Karpas-422 (cell line): ENCODE measurements at regions not wholly inside any gene's neighbourhood (a gene's known extent, or its start where the extent isn't known, plus 50 kb on each side); places are given as distances from the start of the nearest gene placed in this dataset.
"Not testable (repeated sequence)": the region's sequence is repeated elsewhere in the genome, so short reads cannot be mapped to it uniquely, and the experiment has no call there.

Source experiments
- DNase-seq: peaks from one replicate; pipeline ENCODE4 v3.0.0-alpha.2; 2015
- H2AFZ ChIP-seq: fragments of 200-600 bp; sonication (generic); 2 replicates; pipeline ENCODE4 v1.6.1; 2014; ENCODE audit warnings: antibody characterized with exemption, low read length, mixed read lengths
- H3K27ac ChIP-seq: fragments of 200-600 bp; sonication (generic); 2 replicates; pipeline ENCODE4 v1.5.1; 2014; ENCODE audit warnings: mild to moderate bottlenecking, low read length, moderate library complexity
- H3K27me3 ChIP-seq: fragments of 200-600 bp; sonication (generic); 2 replicates; pipeline ENCODE4 v1.6.1; 2014; ENCODE audit warnings: low read length, mixed read lengths
- H3K36me3 ChIP-seq: fragments of 200-600 bp; sonication (generic); 2 replicates; pipeline ENCODE4 v1.6.1; 2014; ENCODE audit warnings: low read length, mixed read lengths; ENCODE audit not compliant: insufficient read depth
- H3K4me1 ChIP-seq: fragments of 200-600 bp; sonication (generic); 2 replicates; pipeline ENCODE4 v1.6.1; 2014; ENCODE audit warnings: mild to moderate bottlenecking, low read length, mixed read lengths
- H3K4me2 ChIP-seq: fragments of 200-600 bp; sonication (generic); 2 replicates; pipeline ENCODE4 v1.6.1; 2014; ENCODE audit warnings: low read length, low read depth, mild to moderate bottlenecking; ENCODE audit not compliant: poor library complexity, severe bottlenecking
- H3K4me3 ChIP-seq: fragments of 200-600 bp; sonication (generic); 2 replicates; pipeline ENCODE4 v1.5.1; 2014; ENCODE audit warnings: mild to moderate bottlenecking, antibody characterized with exemption, low read length, mixed read lengths
- H3K79me2 ChIP-seq: fragments of 200-600 bp; sonication (generic); 2 replicates; pipeline ENCODE4 v1.6.1; 2014; ENCODE audit warnings: mild to moderate bottlenecking, low read length, mixed read lengths
- H3K9ac ChIP-seq: fragments of 200-600 bp; sonication (generic); 2 replicates; pipeline ENCODE4 v1.6.0; 2014; ENCODE audit warnings: low read length
- H3K9me2 ChIP-seq: fragments of 200-600 bp; sonication (generic), shearing (Covaris generic); replicated peaks from 2 replicates; pipeline ENCODE4 v1.6.0; 2014; ENCODE audit warnings: mild to moderate bottlenecking, low read length, moderate library complexity; ENCODE audit not compliant: insufficient read depth
- H3K9me3 ChIP-seq: fragments of 300-700, 200-600 bp; sonication (generic); 2 replicates; pipeline ENCODE4 v1.6.1; 2014; ENCODE audit warnings: low read length, mixed read lengths
- H4K20me1 ChIP-seq: fragments of 200-600 bp; sonication (generic); 2 replicates; pipeline ENCODE4 v1.6.1; 2014; ENCODE audit warnings: mild to moderate bottlenecking, antibody characterized with exemption, low read length, low read depth; ENCODE audit not compliant: insufficient read depth

GRCh38 chr2:147149575-147150240 lies 695.1 kb upstream of the ACVR2A start:
- DNase-seq: no peak
- no peaks in the 10 kb centered on the region for H4K20me1 ChIP-seq
- H3K4me3 ChIP-seq: no peak overlapping the region
- no peaks in the 10 kb centered on the region for H3K79me2 ChIP-seq
- H3K4me2 ChIP-seq: no peak overlapping the region
- no peak overlapping the region for H3K27ac ChIP-seq
- no peaks in the 10 kb centered on the region for H3K36me3 ChIP-seq
- H2AFZ ChIP-seq: no peak overlapping the region
- H3K9ac ChIP-seq: no peak overlapping the region
- H3K9me3 ChIP-seq: peaks cover 3% of the 10 kb centered on the region
- no peaks in the 10 kb centered on the region for H3K27me3 ChIP-seq
- no peaks in the 10 kb centered on the region for H3K4me1 ChIP-seq
- no peaks in the 10 kb centered on the region for H3K9me2 ChIP-seq

- H3K4me3 ChIP-seq: no peak overlapping the region
- no peak for DNase-seq
- H3K9me3 ChIP-seq: peaks cover 3% of the 10 kb centered on the region
- no peak overlapping the region for H3K27ac ChIP-seq
- no peaks in the 10 kb centered on the region for H4K20me1 ChIP-seq
- no peaks in the 10 kb centered on the region for H3K36me3 ChIP-seq
- no peak overlapping the region for H2AFZ ChIP-seq
- H3K4me1 ChIP-seq: no peaks in the 10 kb centered on the region
- no peak overlapping the region for H3K4me2 ChIP-seq
- H3K9me2 ChIP-seq: no peaks in the 10 kb centered on the region
- no peaks in the 10 kb centered on the region for H3K27me3 ChIP-seq
- H3K79me2 ChIP-seq: no peaks in the 10 kb centered on the region
- H3K9ac ChIP-seq: no peak overlapping the region
Observed at GRCh38 chr2:147147802-147148201, 697.0 kb upstream of the ACVR2A start.

GRCh38 chr2:147141930-147142329 lies 702.9 kb upstream of the ACVR2A start:
- H3K4me2 ChIP-seq: no peak overlapping the region
- no peak overlapping the region for H3K27ac ChIP-seq
- no peaks in the 10 kb centered on the region for H3K36me3 ChIP-seq
- no peaks in the 10 kb centered on the region for H3K27me3 ChIP-seq
- no peaks in the 10 kb centered on the region for H4K20me1 ChIP-seq
- no peaks in the 10 kb centered on the region for H3K4me1 ChIP-seq
- DNase-seq: no peak
- no peak overlapping the region for H3K9ac ChIP-seq
- no peak overlapping the region for H3K4me3 ChIP-seq
- H3K79me2 ChIP-seq: no peaks in the 10 kb centered on the region
- no peaks in the 10 kb centered on the region for H3K9me2 ChIP-seq
- H2AFZ ChIP-seq: no peak overlapping the region
- H3K9me3 ChIP-seq: no peaks in the 10 kb centered on the region

GRCh38 chr2:147139732-147140131 lies 705.1 kb upstream of the ACVR2A start:
- H3K4me3 ChIP-seq, DNase-seq, H3K27me3 ChIP-seq, H3K9me2 ChIP-seq, H3K4me2 ChIP-seq, H3K36me3 ChIP-seq, H3K79me2 ChIP-seq, H2AFZ ChIP-seq, H3K9me3 ChIP-seq, H3K4me1 ChIP-seq, H3K9ac ChIP-seq, H3K27ac ChIP-seq, H4K20me1 ChIP-seq: not testable (repeated sequence)

GRCh38 chr2:147137711-147138110 lies 707.1 kb upstream of the ACVR2A start:
- no peaks in the 10 kb centered on the region for H3K9me3 ChIP-seq
- no peaks in the 10 kb centered on the region for H3K36me3 ChIP-seq
- H3K27me3 ChIP-seq: no peaks in the 10 kb centered on the region
- H4K20me1 ChIP-seq: no peaks in the 10 kb centered on the region
- no peaks in the 10 kb centered on the region for H3K79me2 ChIP-seq
- H3K9ac ChIP-seq: no peak overlapping the region
- no peak for DNase-seq
- H3K4me2 ChIP-seq: no peak overlapping the region
- no peak overlapping the region for H2AFZ ChIP-seq
- H3K9me2 ChIP-seq: no peaks in the 10 kb centered on the region
- no peak overlapping the region for H3K27ac ChIP-seq
- no peak overlapping the region for H3K4me3 ChIP-seq
- no peaks in the 10 kb centered on the region for H3K4me1 ChIP-seq

GRCh38 chr2:147135376-147135775 lies 709.5 kb upstream of the ACVR2A start:
- Histone ChIP-seq H3K9me2 (no peaks in the 10 kb centered on the region), H3K27me3 (no peaks in the 10 kb centered on the region), H3K27ac (no peak overlapping the region), H3K79me2 (no peaks in the 10 kb centered on the region), H3K9me3 (no peaks in the 10 kb centered on the region), H3K9ac (no peak overlapping the region), H2AFZ (no peak overlapping the region), H4K20me1 (no peaks in the 10 kb centered on the region), H3K4me3 (no peak overlapping the region), H3K36me3 (no peaks in the 10 kb centered on the region), H3K4me2 (no peak overlapping the region), H3K4me1 (no peaks in the 10 kb centered on the region)
- DNase-seq: no peak

DNA sequence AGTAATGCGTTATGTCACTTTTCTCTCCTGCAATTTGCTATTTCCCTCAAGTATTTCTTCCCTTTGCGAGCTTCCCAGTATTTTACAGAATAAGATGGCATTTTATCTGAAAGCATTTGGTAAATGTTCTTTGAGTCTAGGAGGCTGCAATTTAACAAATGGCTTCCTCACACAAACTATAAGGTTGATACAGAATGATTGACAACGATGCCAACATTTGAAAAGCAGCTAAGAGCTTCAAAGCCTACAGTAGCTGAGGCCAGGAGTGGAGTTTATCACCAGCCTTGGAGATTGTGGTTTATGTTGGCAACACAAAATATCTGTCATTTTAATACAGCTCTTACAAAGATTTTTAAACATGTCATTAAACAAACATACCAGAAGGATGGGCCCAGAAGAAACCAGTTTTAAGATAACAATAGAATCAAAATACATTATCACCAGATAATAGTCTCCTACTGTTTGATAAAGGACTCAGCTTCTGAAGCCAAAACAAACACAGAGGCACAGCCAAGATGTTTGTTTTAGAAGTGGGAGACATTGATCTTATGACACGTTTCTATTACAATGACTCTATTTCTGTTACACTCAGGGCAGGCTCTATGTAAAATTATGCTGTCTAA lies 711.4 kb upstream of the ACVR2A start:
- Histone ChIP-seq H3K9ac (no peak overlapping the region), H3K4me1 (no peaks in the 10 kb centered on the region), H3K36me3 (no peaks in the 10 kb centered on the region), H3K27ac (no peak overlapping the region), H3K9me3 (no peaks in the 10 kb centered on the region), H3K27me3 (no peaks in the 10 kb centered on the region), H2AFZ (no peak overlapping the region), H3K79me2 (no peaks in the 10 kb centered on the region), H3K9me2 (0 out of 2 replicates have a peak, but pooled peaks cover 2% of the 10 kb centered on the region), H4K20me1 (no peaks in the 10 kb centered on the region), H3K4me3 (no peak overlapping the region), H3K4me2 (no peak overlapping the region)
- DNase-seq: no peak

DNA sequence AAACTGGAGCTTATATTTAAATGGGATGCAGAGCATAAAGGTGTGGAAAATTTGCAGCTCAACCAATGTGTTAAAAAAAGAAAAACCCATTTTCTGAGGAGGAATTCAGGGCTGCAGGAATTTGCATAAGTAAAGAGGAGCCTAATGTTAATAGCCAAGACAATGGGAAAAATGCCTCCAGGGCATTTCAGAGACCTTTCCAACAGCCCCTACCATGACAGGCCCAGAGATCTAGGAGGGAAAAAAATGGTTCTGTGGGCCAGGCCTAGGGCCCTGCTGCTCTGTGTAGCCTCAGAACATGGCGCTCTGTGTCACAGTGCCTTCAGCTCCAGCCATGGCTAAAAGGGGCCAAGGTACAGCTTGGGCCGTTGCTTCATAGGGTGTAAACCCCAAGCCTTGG lies 719.7 kb upstream of the ACVR2A start:
- no peak for DNase-seq
- Histone ChIP-seq H3K79me2 (no peaks in the 10 kb centered on the region), H3K4me1 (no peaks in the 10 kb centered on the region), H3K27me3 (no peaks in the 10 kb centered on the region), H4K20me1 (no peaks in the 10 kb centered on the region), H3K27ac (no peak overlapping the region), H3K9me3 (peaks cover 5% of the 10 kb centered on the region; the same call in 1 of the 2 replicates), H3K36me3 (no peaks in the 10 kb centered on the region), H3K4me2 (no peak overlapping the region), H3K9ac (no peak overlapping the region), H2AFZ (no peak overlapping the region), H3K9me2 (0 out of 2 replicates have a peak, but pooled peaks cover 2% of the 10 kb centered on the region), H3K4me3 (no peak overlapping the region)
